GM18873 (cell line): ENCODE measurements at regions not wholly inside any gene's neighbourhood (a gene's known extent, or its start where the extent isn't known, plus 50 kb on each side); places are given as distances from the start of the nearest gene placed in this dataset.

Experiments used
- ATAC-seq: cut with Tn5 transposase; IDR thresholded peaks from one replicate; pipeline ENCODE4 v1.9.1; 2021; ENCODE audit warnings: mild to moderate bottlenecking, moderate library complexity, moderate number of reproducible peaks; ENCODE audit not compliant: unreplicated experiment, low FRiP score

DNA sequence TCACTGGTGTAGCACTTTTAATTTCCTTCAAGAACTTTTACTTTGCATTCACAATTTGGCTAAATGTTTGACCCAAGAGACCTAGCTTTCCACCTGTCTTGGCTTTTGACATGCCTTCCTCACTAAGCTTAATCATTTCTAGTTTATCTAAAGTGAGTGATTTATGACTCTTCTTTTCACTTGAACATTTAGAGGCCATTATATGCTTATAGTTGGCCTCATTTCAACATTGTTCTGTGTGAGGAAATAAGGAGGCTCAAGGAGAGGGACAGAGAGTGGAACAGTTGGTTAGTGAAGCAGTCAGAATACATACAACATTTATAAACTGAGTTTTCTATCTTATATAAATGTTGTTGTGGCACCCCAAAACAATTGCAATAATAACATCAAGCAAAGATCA lies 489.3 kb upstream of the CDH2 start:
- no peak for ATAC-seq

DNA sequence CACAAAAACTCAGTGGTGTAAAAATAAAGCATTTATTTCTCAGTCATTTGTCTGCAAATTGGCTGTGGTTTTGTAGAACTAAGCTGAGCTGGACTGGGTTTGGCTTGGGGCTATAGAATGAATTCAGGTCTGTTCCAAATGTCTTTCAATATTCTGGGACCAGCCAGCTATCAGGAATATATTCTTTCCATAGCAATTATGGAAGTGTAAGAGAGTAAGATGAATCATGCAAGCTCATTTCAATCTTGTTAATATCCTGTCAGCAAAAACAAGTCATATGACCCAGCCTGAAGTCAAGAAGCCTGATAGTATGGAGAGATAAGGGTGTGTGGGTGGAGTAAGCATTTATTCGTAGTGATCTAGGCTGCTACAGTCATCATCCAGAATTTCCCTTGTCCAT lies 481.0 kb upstream of the CDH2 start:
- no peak for ATAC-seq

DNA sequence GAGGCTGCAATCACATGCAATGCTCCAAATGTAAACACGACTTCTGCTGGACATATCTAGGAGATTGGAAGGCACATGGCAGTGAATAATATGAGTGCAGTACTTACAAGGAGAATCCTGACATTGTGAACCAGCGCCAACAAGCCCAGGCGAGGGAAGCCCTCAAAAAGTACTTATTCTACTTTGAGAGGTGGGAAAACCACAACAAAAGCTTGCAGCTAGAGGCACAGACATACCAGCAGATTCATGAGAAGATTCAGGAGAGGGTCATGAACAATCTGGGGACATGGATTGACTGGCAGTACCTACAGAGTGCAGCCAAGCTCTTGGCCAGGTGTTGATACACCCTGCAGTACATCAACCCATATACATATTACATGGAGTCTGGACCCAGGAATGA lies 475.7 kb upstream of the CDH2 start:
- no peak for ATAC-seq

GRCh38 chr18:28651298-28651697 lies 474.4 kb upstream of the CDH2 start:
- ATAC-seq = no peak

DNA sequence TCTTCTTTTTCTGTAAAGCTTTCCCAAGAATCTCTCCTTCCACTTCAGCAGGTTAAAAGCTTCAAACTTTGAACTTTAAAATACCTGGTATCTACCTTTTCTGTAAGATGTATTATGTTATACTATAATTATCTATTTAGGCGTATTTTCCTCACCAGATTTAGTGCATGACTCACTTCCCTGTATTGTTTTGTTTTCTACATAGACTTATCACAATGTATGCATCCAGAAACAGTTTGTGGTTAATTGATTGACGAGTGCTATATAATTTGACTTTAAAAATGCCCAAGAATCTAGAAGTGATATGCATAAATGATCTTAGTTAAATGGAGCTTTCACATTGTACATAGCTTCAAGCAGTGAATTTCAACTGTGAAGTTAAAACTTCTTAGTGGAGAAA lies 473.9 kb upstream of the CDH2 start:
- ATAC-seq = no peak

DNA sequence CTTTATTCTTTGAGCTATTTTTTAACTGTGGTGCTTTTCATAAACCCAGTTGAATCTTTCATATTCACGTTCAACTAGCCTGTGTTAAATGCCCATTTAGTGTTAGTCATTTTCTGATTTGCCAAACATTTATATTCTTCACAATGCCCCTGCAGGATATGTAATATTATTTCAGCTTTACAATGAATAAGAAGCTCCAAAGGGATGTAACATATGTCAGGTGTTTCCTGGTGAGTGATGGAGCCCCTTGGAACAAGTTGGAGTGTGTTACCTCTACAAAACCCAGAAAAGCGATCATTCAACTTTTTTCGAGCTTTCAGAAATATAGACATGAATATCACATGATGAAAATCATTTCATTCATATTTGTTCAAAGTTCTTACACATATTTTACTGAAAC lies 471.0 kb upstream of the CDH2 start:
- no peak for ATAC-seq

DNA sequence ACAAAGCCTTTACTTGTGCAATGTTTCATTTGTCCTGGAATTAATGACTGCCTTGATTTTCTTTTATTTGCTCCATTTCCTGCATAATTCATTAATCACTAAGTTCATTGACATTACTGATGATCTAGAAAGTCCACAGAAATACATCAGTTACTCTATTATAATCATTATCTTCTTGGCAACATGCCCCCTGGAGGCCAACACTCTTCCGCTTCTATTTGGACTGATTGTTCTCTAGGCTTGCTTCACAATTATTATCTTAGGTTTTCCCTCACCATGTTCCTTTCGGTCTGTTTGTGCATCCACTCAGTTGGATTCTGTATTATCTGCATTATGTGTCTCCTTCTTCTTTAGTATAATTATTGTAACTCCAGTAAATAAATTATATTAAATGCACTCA lies 461.0 kb upstream of the CDH2 start:
- no peak for ATAC-seq

DNA sequence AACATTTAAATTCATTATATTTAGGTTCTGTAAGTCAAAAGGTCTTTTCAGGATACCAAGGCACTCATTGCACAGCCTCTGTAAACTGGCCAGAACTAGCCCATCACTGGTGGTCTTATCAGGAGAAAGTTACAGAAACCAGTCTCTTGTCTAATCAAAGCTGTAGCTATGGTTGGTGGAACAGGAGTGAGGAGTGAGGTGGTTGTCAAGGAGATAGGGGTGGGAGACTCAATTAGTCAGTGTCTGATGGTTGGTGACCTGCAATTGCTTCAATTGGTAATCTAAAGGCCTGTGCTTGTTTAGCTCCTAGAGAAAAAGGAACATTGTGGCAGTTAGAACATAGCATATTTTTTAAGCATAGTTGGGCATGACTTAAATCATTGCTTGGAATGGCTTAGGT lies 458.6 kb upstream of the CDH2 start:
- no peak for ATAC-seq

GRCh38 chr18:28626756-28627155 lies 449.8 kb upstream of the CDH2 start:
- ATAC-seq = no peak

DNA sequence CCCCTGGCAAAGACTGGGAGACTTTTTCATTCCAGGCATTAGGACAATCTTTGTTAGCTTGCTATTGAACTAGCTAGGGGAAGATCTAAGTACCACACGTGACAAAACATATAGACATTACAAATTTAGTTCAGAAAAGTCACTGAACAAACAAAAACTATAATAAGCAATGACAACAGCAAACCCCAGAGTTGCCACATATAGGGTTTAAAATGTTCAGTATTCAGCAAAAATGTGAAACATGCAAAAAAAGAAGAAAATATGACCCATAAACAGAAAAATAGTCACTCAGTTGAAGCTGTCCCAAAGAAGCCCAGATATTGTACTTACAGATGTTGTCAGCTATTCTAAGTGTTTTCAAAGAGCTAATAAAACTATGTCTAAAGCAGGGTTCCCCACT lies 431.1 kb upstream of the CDH2 start:
- ATAC-seq = no peak

GRCh38 chr18:28606686-28607085 lies 429.8 kb upstream of the CDH2 start:
- no peak for ATAC-seq

GRCh38 chr18:28602391-28602790 lies 425.5 kb upstream of the CDH2 start:
- ATAC-seq = no peak

- ATAC-seq = no peak
Measured at GRCh38 chr18:28594034-28594433, 417.1 kb upstream of the CDH2 start.

DNA sequence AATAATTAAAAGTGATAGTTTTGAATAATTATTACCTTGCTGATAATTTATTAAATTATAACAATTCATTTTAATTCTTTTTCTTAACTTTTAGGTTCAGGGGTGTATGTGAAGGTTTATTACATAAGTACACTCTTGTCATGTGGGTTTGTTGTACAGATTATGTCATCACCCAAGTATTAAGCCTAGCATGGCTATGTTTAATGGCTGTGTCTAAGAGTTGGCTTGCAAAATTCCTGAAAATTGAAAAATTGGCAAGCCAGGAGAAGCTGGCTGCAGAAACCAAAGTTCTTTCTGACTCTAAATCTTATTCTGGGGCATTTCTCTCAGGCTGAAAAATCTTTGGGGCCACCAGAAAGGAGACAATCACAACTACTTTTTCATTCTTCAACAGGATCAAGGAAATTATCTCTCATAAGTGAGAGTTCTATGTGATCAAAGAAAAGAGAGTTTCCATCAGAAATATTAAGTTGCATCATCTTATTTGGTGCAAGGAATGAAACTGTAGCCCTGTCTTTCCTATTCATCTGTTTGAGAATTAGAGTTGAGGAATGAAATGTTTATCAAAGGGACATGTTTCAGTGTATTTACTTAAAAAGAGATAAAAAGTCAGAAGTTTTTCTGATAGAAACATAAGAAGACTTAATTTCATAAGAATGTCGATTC lies 412.1 kb upstream of the CDH2 start:
- ATAC-seq = no peak

DNA sequence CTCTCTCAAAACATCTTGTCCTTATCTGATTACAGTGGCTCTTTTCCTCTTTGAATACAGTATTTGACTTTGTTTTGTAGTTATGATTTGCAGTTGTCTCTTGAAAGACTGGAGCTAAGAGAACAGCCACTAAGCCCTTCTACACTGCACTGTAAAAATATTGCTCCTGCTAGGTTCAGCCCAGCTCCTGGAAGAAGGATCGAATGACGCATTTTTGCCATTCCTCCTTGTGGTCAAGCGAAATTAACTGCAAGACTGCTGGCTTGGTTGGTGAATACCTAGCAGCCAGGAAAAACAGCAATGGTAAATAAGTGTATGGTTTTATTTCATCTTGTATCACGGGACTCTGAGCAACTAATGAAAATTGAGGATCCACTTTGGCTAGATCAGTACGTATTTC lies 407.8 kb upstream of the CDH2 start:
- ATAC-seq = no peak

- no peak for ATAC-seq
Measured at GRCh38 chr18:28582724-28583123, 405.8 kb upstream of the CDH2 start.

- no peak for ATAC-seq
Measured at GRCh38 chr18:28581521-28582071, 404.7 kb upstream of the CDH2 start.

DNA sequence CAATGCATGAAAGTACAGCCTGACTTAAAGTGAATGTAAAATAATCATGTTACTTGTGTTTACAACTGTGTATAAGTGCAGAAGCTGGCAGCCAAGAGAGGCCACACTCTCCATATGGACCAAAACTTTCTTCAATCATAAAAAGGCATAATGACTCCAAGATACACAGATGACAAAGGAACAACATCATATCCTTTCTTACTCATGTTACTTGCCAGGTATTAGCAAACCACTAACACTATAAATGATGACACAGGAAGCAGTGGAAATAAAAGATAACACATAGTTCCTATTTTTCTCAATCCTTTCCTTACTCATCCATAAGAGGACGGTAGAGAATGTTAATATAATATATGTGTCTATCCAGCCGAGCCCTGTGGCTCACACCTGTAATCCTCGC lies 400.0 kb upstream of the CDH2 start:
- ATAC-seq = no peak

DNA sequence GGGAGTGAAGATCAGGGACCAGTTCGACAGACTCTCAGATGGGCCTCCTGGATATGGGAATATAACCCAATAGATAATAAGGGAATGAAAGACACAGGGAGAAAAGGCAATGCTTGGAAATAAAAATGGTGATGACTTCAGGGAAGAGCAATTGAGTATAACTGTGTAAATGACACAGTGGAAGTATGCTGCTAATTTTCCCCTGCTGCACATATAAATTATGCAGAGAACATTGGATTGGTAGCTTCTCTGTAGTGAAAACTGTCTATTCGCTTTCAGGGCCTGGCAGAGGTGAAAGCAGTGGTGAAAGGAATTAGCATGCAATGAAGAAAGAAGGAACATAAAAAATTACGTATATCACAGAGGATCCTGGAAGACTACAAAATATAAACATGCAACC lies 398.2 kb upstream of the CDH2 start:
- no peak for ATAC-seq

GRCh38 chr18:28574175-28574574 lies 397.2 kb upstream of the CDH2 start:
- no peak for ATAC-seq

DNA sequence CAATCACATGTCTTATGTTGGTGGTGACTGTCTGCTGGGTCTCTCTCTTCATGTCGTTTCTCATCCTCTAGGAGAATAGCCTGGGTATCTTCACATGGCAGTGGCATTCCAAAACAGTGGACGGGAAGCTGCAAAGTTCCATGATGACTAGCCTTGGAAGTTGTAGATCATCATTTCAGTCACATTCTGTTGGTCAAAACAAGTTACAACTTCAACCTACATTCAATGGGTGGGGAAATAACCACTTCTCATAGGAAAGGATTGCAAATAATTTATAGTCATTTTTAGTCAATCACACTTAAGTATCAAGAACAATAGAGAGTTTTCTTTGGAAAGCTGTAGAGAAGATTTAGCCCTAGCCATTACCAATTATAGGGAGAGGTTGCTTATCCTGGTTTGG lies 395.0 kb upstream of the CDH2 start:
- ATAC-seq = no peak

- no peak for ATAC-seq
Measured at GRCh38 chr18:28560331-28560730, 383.4 kb upstream of the CDH2 start.

- no peak for ATAC-seq
Measured at GRCh38 chr18:28559511-28559910, 382.6 kb upstream of the CDH2 start.
